Astrocyte (in vitro differentiated cells and primary cell): ENCODE measurements at regions not wholly inside any gene's neighbourhood (a gene's known extent, or its start where the extent isn't known, plus 50 kb on each side); places are given as distances from the start of the nearest gene placed in this dataset.

Source experiments
- DNase-seq: peaks from one replicate; pipeline ENCODE4 v3.0.0-alpha.2; 2010; ENCODE audit warnings: low read depth
- FAIRE-seq: peaks from 2 replicates; lab custom pipeline; 2011; peaks lifted over from hg19 to GRCh38; lab: Jason Lieb, UNC
- H2AFZ ChIP-seq: 2 replicates; pipeline ENCODE4 v1.6.0; 2012; ENCODE audit warnings: low read depth, low read length, inconsistent platforms
- H3K27ac ChIP-seq: 2 replicates; pipeline ENCODE4 v1.5.1; 2011; ENCODE audit warnings: low read depth, low read length, inconsistent platforms
- H3K27me3 ChIP-seq: 2 replicates; pipeline ENCODE4 v1.6.0; 2011; ENCODE audit warnings: low read length, inconsistent platforms; ENCODE audit not compliant: insufficient read depth
- H3K36me3 ChIP-seq: 2 replicates; pipeline ENCODE4 v1.5.1; 2011; ENCODE audit warnings: low read length, inconsistent platforms; ENCODE audit not compliant: insufficient read depth
- H3K4me1 ChIP-seq: 2 replicates; pipeline ENCODE4 v1.5.1; 2011; ENCODE audit warnings: low read length, inconsistent platforms; ENCODE audit not compliant: insufficient read depth
- H3K4me2 ChIP-seq: 2 replicates; pipeline ENCODE4 v1.6.0; 2012; ENCODE audit warnings: low read length, inconsistent platforms
- H3K4me3 ChIP-seq: 2 replicates; pipeline ENCODE4 v1.5.1; 2011; ENCODE audit warnings: low read depth, mild to moderate bottlenecking, low read length, inconsistent platforms; ENCODE audit not compliant: insufficient read depth
- H3K79me2 ChIP-seq: 2 replicates; pipeline ENCODE4 v1.6.0; 2012; ENCODE audit warnings: mild to moderate bottlenecking, low read length, inconsistent platforms; ENCODE audit not compliant: insufficient read depth
- H3K9ac ChIP-seq: 2 replicates; pipeline ENCODE4 v1.6.0; 2012; ENCODE audit warnings: mild to moderate bottlenecking, low read length, inconsistent platforms
- H3K9me3 ChIP-seq: 2 replicates; pipeline ENCODE4 v1.5.1; 2012; ENCODE audit warnings: low read depth, mild to moderate bottlenecking, low read length, inconsistent platforms; ENCODE audit not compliant: insufficient read depth
- H4K20me1 ChIP-seq: 2 replicates; pipeline ENCODE4 v1.6.0; 2012; ENCODE audit warnings: low read length, inconsistent platforms; ENCODE audit not compliant: insufficient read depth
- H3K27ac Mint-ChIP-seq: one replicate; pipeline ENCODE4 v1.8.0; 2021; ENCODE audit warnings: mild to moderate bottlenecking, mixed read lengths; ENCODE audit not compliant: unreplicated experiment
- H3K27me3 Mint-ChIP-seq: one replicate; pipeline ENCODE4 v1.8.0; 2021; ENCODE audit warnings: low read depth, mixed read lengths; ENCODE audit not compliant: unreplicated experiment
- H3K36me3 Mint-ChIP-seq: one replicate; pipeline ENCODE4 v1.8.0; 2021; ENCODE audit warnings: low read depth, mixed read lengths; ENCODE audit not compliant: unreplicated experiment
- H3K4me1 Mint-ChIP-seq: one replicate; pipeline ENCODE4 v1.8.0; 2021; ENCODE audit warnings: low read depth, mixed read lengths; ENCODE audit not compliant: unreplicated experiment
- H3K4me3 Mint-ChIP-seq: one replicate; pipeline ENCODE4 v1.8.0; 2021; ENCODE audit warnings: mild to moderate bottlenecking, moderate library complexity, mixed read lengths; ENCODE audit not compliant: unreplicated experiment
- H3K9me3 Mint-ChIP-seq: one replicate; pipeline ENCODE4 v1.8.0; 2021; ENCODE audit warnings: mild to moderate bottlenecking, mixed read lengths; ENCODE audit not compliant: unreplicated experiment
- CTCF ChIP-seq: IDR thresholded peaks from 2 replicates; pipeline ENCODE4 v1.5.1; 2011; ENCODE audit warnings: low read depth, mild to moderate bottlenecking, inconsistent platforms, low read length, moderate library complexity; ENCODE audit not compliant: insufficient read depth
- EZH2 ChIP-seq: IDR thresholded peaks from 2 replicates; pipeline ENCODE4 v1.6.1; 2012; ENCODE audit warnings: mild to moderate bottlenecking, low read length, inconsistent platforms; ENCODE audit not compliant: insufficient read depth

- Histone ChIP-seq H3K9ac (peak overlapping the region; percentile 27), H4K20me1 (peaks cover 23% of the 10 kb centered on the region), H3K4me2 (peak overlapping the region; percentile 95), H3K36me3 (no peaks in the 10 kb centered on the region), H3K9me3 (no peaks in the 10 kb centered on the region), H3K27me3 (no peaks in the 10 kb centered on the region), H3K4me3 (peak overlapping the region; percentile 73), H3K4me1 (no peaks in the 10 kb centered on the region), H3K27ac (no peak overlapping the region), H3K79me2 (peaks cover 38% of the 10 kb centered on the region), H2AFZ (no peak overlapping the region)
- no peak for FAIRE-seq
- no peak for TF ChIP-seq EZH2
- peak; percentile 19 for TF ChIP-seq CTCF
- Mint-ChIP-seq H3K9me3 (no peaks in the 10 kb centered on the region), H3K27ac (peak overlapping the region; percentile 91), H3K27me3 (no peaks in the 10 kb centered on the region), H3K4me3 (peak overlapping the region; percentile 84), H3K36me3 (peaks cover 2% of the 10 kb centered on the region), H3K4me1 (peaks cover 5% of the 10 kb centered on the region)
- no peak for DNase-seq
These were observed 361.1 kb upstream of the AMELY start for GRCh38 chrY:7272556-7273195.

GRCh38 chrY:7263773-7264172 is 352.2 kb upstream of the AMELY start:
- Histone ChIP-seq H3K4me2 (no peak overlapping the region), H3K36me3 (no peaks in the 10 kb centered on the region), H3K4me3 (no peak overlapping the region), H4K20me1 (no peaks in the 10 kb centered on the region), H3K4me1 (no peaks in the 10 kb centered on the region), H2AFZ (no peak overlapping the region), H3K79me2 (no peaks in the 10 kb centered on the region), H3K9ac (no peak overlapping the region), H3K27ac (no peak overlapping the region), H3K27me3 (no peaks in the 10 kb centered on the region), H3K9me3 (no peaks in the 10 kb centered on the region)
- H3K27me3 Mint-ChIP-seq: no peaks in the 10 kb centered on the region
- H3K9me3 Mint-ChIP-seq: no peaks in the 10 kb centered on the region
- DNase-seq: no peak
- H3K36me3 Mint-ChIP-seq: no peaks in the 10 kb centered on the region
- no peaks in the 10 kb centered on the region for H3K4me1 Mint-ChIP-seq
- no peak for FAIRE-seq
- no peak overlapping the region for H3K4me3 Mint-ChIP-seq
- no peak for TF ChIP-seq CTCF
- no peak overlapping the region for H3K27ac Mint-ChIP-seq

GRCh38 chrY:7262531-7262930 is 351.0 kb upstream of the AMELY start:
- H3K27ac ChIP-seq: no peak overlapping the region
- no peaks in the 10 kb centered on the region for H3K79me2 ChIP-seq
- H3K9ac ChIP-seq: no peak overlapping the region
- Mint-ChIP-seq H3K9me3 (peaks cover 1% of the 10 kb centered on the region), H3K27ac (no peak overlapping the region), H3K4me3 (no peak overlapping the region), H3K36me3 (no peaks in the 10 kb centered on the region), H3K4me1 (no peaks in the 10 kb centered on the region), H3K27me3 (no peaks in the 10 kb centered on the region)
- TF ChIP-seq CTCF: no peak
- TF ChIP-seq EZH2: no peak
- H4K20me1 ChIP-seq: no peaks in the 10 kb centered on the region
- DNase-seq (no peak), FAIRE-seq (no peak)
- no peaks in the 10 kb centered on the region for H3K36me3 ChIP-seq
- H3K27me3 ChIP-seq: no peaks in the 10 kb centered on the region
- H3K4me1 ChIP-seq: no peaks in the 10 kb centered on the region
- no peaks in the 10 kb centered on the region for H3K9me3 ChIP-seq
- no peak overlapping the region for H3K4me3 ChIP-seq
- H3K4me2 ChIP-seq: no peak overlapping the region
- H2AFZ ChIP-seq: no peak overlapping the region
